HG02678 (cell line): ENCODE measurements at regions not wholly inside any gene's neighbourhood (a gene's known extent, or its start where the extent isn't known, plus 50 kb on each side); places are given as distances from the start of the nearest gene placed in this dataset.
"Not testable (repeated sequence)": the region's sequence is repeated elsewhere in the genome, so short reads cannot be mapped to it uniquely, and the experiment has no call there.

Experiments
- ATAC-seq: cut with Tn5 transposase; IDR thresholded peaks from one replicate; pipeline ENCODE4 v1.9.1; 2021; ENCODE audit warnings: mild to moderate bottlenecking, moderate library complexity; ENCODE audit not compliant: unreplicated experiment

- ATAC-seq, result not testable (repeated sequence)
These were observed 120.1 kb upstream of the OSTN start for GRCh38 chr3:191078913-191079312.

GRCh38 chr3:191076903-191077552 is 122.0 kb upstream of the OSTN start:
- no peak for ATAC-seq

GRCh38 chr3:191074511-191074910 is 124.5 kb upstream of the OSTN start:
- ATAC-seq, result no peak

- no peak for ATAC-seq
These were observed 128.2 kb upstream of the OSTN start for GRCh38 chr3:191070762-191071403.

GRCh38 chr3:191070201-191070600 is 128.8 kb upstream of the OSTN start:
- no peak for ATAC-seq

- no peak for ATAC-seq
These were observed 129.9 kb upstream of the OSTN start for GRCh38 chr3:191068946-191069813.

- no peak for ATAC-seq
These were observed 132.4 kb upstream of the OSTN start for GRCh38 chr3:191066669-191067068.

- ATAC-seq, result no peak
These were observed 133.7 kb upstream of the OSTN start for GRCh38 chr3:191065181-191065805.

GRCh38 chr3:191051037-191051436 is 148.0 kb upstream of the OSTN start:
- ATAC-seq, result peak; percentile 73

- ATAC-seq, result no peak
These were observed 151.1 kb upstream of the OSTN start for GRCh38 chr3:191047930-191048329.

- ATAC-seq, result no peak
These were observed 168.1 kb upstream of the OSTN start for GRCh38 chr3:191030929-191031328.

- no peak for ATAC-seq
These were observed 168.0 kb upstream of the GMNC start for GRCh38 chr3:191030491-191030890.

- ATAC-seq, result no peak
These were observed 164.3 kb upstream of the GMNC start for GRCh38 chr3:191026746-191027145.

- no peak for ATAC-seq
These were observed 158.4 kb upstream of the GMNC start for GRCh38 chr3:191020730-191021396.

- ATAC-seq, result no peak
These were observed 157.4 kb upstream of the GMNC start for GRCh38 chr3:191019855-191020254.

- ATAC-seq, result not testable (repeated sequence)
These were observed 153.5 kb upstream of the GMNC start for GRCh38 chr3:191015960-191016359.

- ATAC-seq, result no peak
These were observed 145.6 kb upstream of the GMNC start for GRCh38 chr3:191008074-191008473.

GRCh38 chr3:191005790-191006189 is 143.3 kb upstream of the GMNC start:
- peak; percentile 71 for ATAC-seq

GRCh38 chr3:191003742-191004141 is 141.2 kb upstream of the GMNC start:
- no peak for ATAC-seq

- ATAC-seq, result no peak
These were observed 133.8 kb upstream of the GMNC start for GRCh38 chr3:190996181-190996775.
